ENCODE measurements at regions not wholly inside any gene's neighbourhood (a gene's known extent, or its start where the extent isn't known, plus 50 kb on each side); places are given as distances from the start of the nearest gene placed in this dataset.

GRCh38 chr6:82032444-82032843, 215.1 kb downstream of the IBTK start:
- Histone ChIP-seq H3K9me3 (no peaks in the 10 kb centered on the region), H3K4me3 (no peak overlapping the region), H3K27ac (no peak overlapping the region), H3K36me3 (no peaks in the 10 kb centered on the region), H3K27me3 (no peaks in the 10 kb centered on the region), H3K4me1 (no peaks in the 10 kb centered on the region)
- intact Hi-C loops (cut with DNase I; ENCODE audit: low total_unique reads): no loop called here
- DNase-seq: no peak
- no peak for TF ChIP-seq POLR2A (IDR thresholded peaks at IDR 0.05)
- TF ChIP-seq POLR2AphosphoS5 (IDR thresholded peaks at IDR 0.05): no peak
- TF ChIP-seq EP300 (IDR thresholded peaks at IDR 0.05): no peak
- TF ChIP-seq, protein P1, sequence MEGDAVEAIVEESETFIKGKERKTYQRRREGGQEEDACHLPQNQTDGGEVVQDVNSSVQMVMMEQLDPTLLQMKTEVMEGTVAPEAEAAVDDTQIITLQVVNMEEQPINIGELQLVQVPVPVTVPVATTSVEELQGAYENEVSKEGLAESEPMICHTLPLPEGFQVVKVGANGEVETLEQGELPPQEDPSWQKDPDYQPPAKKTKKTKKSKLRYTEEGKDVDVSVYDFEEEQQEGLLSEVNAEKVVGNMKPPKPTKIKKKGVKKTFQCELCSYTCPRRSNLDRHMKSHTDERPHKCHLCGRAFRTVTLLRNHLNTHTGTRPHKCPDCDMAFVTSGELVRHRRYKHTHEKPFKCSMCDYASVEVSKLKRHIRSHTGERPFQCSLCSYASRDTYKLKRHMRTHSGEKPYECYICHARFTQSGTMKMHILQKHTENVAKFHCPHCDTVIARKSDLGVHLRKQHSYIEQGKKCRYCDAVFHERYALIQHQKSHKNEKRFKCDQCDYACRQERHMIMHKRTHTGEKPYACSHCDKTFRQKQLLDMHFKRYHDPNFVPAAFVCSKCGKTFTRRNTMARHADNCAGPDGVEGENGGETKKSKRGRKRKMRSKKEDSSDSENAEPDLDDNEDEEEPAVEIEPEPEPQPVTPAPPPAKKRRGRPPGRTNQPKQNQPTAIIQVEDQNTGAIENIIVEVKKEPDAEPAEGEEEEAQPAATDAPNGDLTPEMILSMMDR (IDR thresholded peaks at IDR 0.05): no peak

GRCh38 chr6:82030761-82031503, 216.6 kb downstream of the IBTK start:
- H3K4me1 ChIP-seq: no peaks in the 10 kb centered on the region
- H3K9me3 ChIP-seq: no peaks in the 10 kb centered on the region
- H3K27ac ChIP-seq: no peak overlapping the region
- intact Hi-C loops (cut with DNase I; ENCODE audit: low total_unique reads): no loop called here
- no peak overlapping the region for H3K4me3 ChIP-seq
- no peaks in the 10 kb centered on the region for H3K36me3 ChIP-seq
- TF ChIP-seq POLR2AphosphoS5 (IDR thresholded peaks at IDR 0.05): no peak
- TF ChIP-seq, protein P1 (IDR thresholded peaks at IDR 0.05): no peak
- H3K27me3 ChIP-seq: no peaks in the 10 kb centered on the region
- WGBS, 5 donors: 52 to 80% (median 63%) methylated on average over 2 of the region's 2 CpGs
- DNase-seq: no peak

DNA sequence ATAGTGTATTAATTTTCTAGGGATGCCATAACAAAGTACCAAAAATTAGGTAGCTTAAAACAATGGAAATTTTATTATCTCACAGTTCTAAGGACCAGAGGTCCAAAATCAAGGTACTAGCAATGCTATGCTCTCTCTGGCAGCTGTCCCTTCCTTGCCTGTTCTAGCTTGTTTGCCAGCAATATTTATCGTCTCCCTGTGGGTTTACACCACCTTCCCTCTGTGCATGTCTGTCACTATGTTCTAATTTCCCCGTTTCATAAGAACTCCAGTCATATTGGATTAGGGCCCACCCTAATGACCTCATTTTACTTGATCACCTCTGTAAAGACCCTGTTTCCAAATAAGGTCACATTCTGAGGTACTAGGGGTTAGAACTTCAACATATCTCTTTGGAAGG, 217.2 kb downstream of the IBTK start:
- TF ChIP-seq EP300 (IDR thresholded peaks at IDR 0.05) (no peak), POLR2AphosphoS5 (IDR thresholded peaks at IDR 0.05) (no peak), POLR2A (IDR thresholded peaks at IDR 0.05) (no peak)
- TF ChIP-seq, protein P1 (IDR thresholded peaks at IDR 0.05): no peak
- H3K4me1 ChIP-seq: no peaks in the 10 kb centered on the region
- H3K9me3 ChIP-seq: no peaks in the 10 kb centered on the region
- no peak overlapping the region for H3K4me3 ChIP-seq
- 31 to 78% (median 72%) methylated on average over 2 of the region's 2 CpGs for WGBS, 5 donors
- no peaks in the 10 kb centered on the region for H3K27me3 ChIP-seq
- H3K36me3 ChIP-seq: no peaks in the 10 kb centered on the region
- no peak for DNase-seq
- intact Hi-C loops (cut with DNase I; ENCODE audit: low total_unique reads): no loop called here
- H3K27ac ChIP-seq: no peak overlapping the region

- DNase-seq: no peak
- 85 to 100% (median 97%) methylated on average over 1 of the region's 1 CpG for WGBS, 5 donors
- Histone ChIP-seq H3K9me3 (no peaks in the 10 kb centered on the region), H3K4me3 (no peak overlapping the region), H3K27me3 (no peaks in the 10 kb centered on the region), H3K27ac (no peak overlapping the region), H3K4me1 (peaks cover 0 to 8% (median 0%) of the 10 kb centered on the region in 4 donors), H3K36me3 (no peaks in the 10 kb centered on the region)
- TF ChIP-seq POLR2AphosphoS5 (IDR thresholded peaks at IDR 0.05) (no peak), EP300 (IDR thresholded peaks at IDR 0.05) (no peak), POLR2A (IDR thresholded peaks at IDR 0.05) (no peak)
- TF ChIP-seq, protein P1 (IDR thresholded peaks at IDR 0.05): no peak
- intact Hi-C loops (cut with DNase I; ENCODE audit: low total_unique reads): no loop called here
These were observed 222.3 kb downstream of the IBTK start for GRCh38 chr6:82025271-82025670.
